ENCODE measurements at regions not wholly inside any gene's neighbourhood (a gene's known extent, or its start where the extent isn't known, plus 50 kb on each side); places are given as distances from the start of the nearest gene placed in this dataset.

GRCh38 chr9:27787891-27788290, 214.6 kb upstream of the C9orf72 start:
- no peak for DNase-seq (ENCODE audit: extremely low read depth in 1 of 4, low spot score in 3 of 4)
- CTCF ChIA-PET (ENCODE audit: low intra/inter-chr PET ratio): no interaction called here
- FAIRE-seq: no peak
- no peak overlapping the region for H3K4me3 ChIP-seq
- ATAC-seq: no peak
- no peaks in the 10 kb centered on the region for H3K79me2 ChIP-seq (ENCODE audit: control insufficient read depth, insufficient read depth, low read length)
- 0% methylated on average over 1 of the region's 2 CpGs for WGBS (ENCODE audit: insufficient coverage, low coverage, missing lambda C conversion rate)
- POLR2A ChIA-PET: no interaction called here
- no peak overlapping the region for H2AFZ ChIP-seq (ENCODE audit: low read depth, low read length)
- in situ Hi-C loops (cut with MboI) (no loop called here), intact Hi-C loops (cut with micrococcal nuclease) (no loop called here)
- no peaks in the 10 kb centered on the region for H3K4me1 ChIP-seq (replicated peaks in 1 of 2; ENCODE audit: control insufficient read depth in 2 of 2, insufficient read depth in 2 of 2, low read length in 2 of 2)
- H3K9ac ChIP-seq (ENCODE audit: insufficient read depth in 1 of 2, low read depth in 2 of 2, low read length in 2 of 2): no peak overlapping the region
- no peaks in the 10 kb centered on the region for H4K20me1 ChIP-seq (replicated peaks; ENCODE audit: control insufficient read depth, insufficient read depth, low read length)
- BruUV-seq (replicated peaks): no TSS peak
- H3K4me2 ChIP-seq (ENCODE audit: insufficient read depth, low read length): no peak overlapping the region
- H3K27ac ChIP-seq (ENCODE audit: extremely low read depth, low read depth, low read length): no peak overlapping the region
- H3K27me3 ChIP-seq (ENCODE audit: control insufficient read depth in 2 of 2, insufficient read depth in 2 of 2, low read length in 2 of 2): no peaks in the 10 kb centered on the region
- H3K36me3 ChIP-seq (ENCODE audit: control insufficient read depth, insufficient read depth, low read length): no peaks in the 10 kb centered on the region
- H3K9me1 ChIP-seq (ENCODE audit: control insufficient read depth, insufficient read depth, low read length): no peaks in the 10 kb centered on the region
- no peaks in the 10 kb centered on the region for H3K9me3 ChIP-seq (replicated peaks; ENCODE audit: control insufficient read depth, insufficient read depth, low read depth, low read length)
- no peak for TF ChIP-seq MTA1 (IDR thresholded peaks at IDR 0.05; ENCODE audit: borderline replicate concordance)
- TF ChIP-seq E4F1 (CRISPR knock-in tag; IDR thresholded peaks at IDR 0.05; ENCODE audit: borderline replicate concordance): no peak
- no peak for TF ChIP-seq THAP7 (CRISPR knock-in tag; IDR thresholded peaks at IDR 0.05)
- TF ChIP-seq CUX1 (CRISPR knock-in tag; IDR thresholded peaks at IDR 0.05): no peak
- TF ChIP-seq CREB3 (tag; conservative IDR thresholded peaks at IDR 0.05; ENCODE audit: low read depth): no peak
- TF ChIP-seq SMARCE1 (IDR thresholded peaks at IDR 0.05): no peak
- no peak for TF ChIP-seq PKNOX1 (IDR thresholded peaks at IDR 0.05)
- no peak for TF ChIP-seq ZNF766 (CRISPR knock-in tag; conservative IDR thresholded peaks at IDR 0.05)
- TF ChIP-seq HDAC8 (tag; IDR thresholded peaks at IDR 0.05): no peak
- TF ChIP-seq LEF1 (IDR thresholded peaks at IDR 0.05): no peak

Data from K562 (cell line).